Cardiac muscle cell (in vitro differentiated cells and primary cell): ENCODE measurements at regions not wholly inside any gene's neighbourhood (a gene's known extent, or its start where the extent isn't known, plus 50 kb on each side); places are given as distances from the start of the nearest gene placed in this dataset.

ENCODE experiments used
- DNase-seq, 2 donors: peaks; one replicate each; pipeline versions ENCODE4 v3.0.0 to v3.0.0-alpha.2; 2010 to 2017; ENCODE audit warnings: low read depth in 1 of 2, low spot score in 1 of 2
- H3K27ac ChIP-seq: fragments of 200-600 bp; sonication (generic); 2 replicates; pipeline ENCODE4 v1.5.1; 2016
- H3K27me3 ChIP-seq: fragments of 200-600 bp; sonication (generic); 2 replicates; pipeline ENCODE4 v1.6.0; 2016; ENCODE audit warnings: control low read depth
- H3K36me3 ChIP-seq: fragments of 200-600 bp; sonication (generic); 2 replicates; pipeline ENCODE4 v1.5.1; 2016; ENCODE audit warnings: control low read depth
- H3K4me1 ChIP-seq: fragments of 200-600 bp; sonication (generic); 2 replicates; pipeline ENCODE4 v1.8.1; 2017; ENCODE audit warnings: low read depth, mild to moderate bottlenecking, mixed run types
- H3K4me3 ChIP-seq: fragments of 200-600 bp; sonication (generic); 2 replicates; pipeline ENCODE4 v1.5.1; 2016; ENCODE audit warnings: mild to moderate bottlenecking
- H3K9me3 ChIP-seq: fragments of 200-600 bp; sonication (generic); 2 replicates; pipeline ENCODE4 v1.5.1; 2017; ENCODE audit warnings: low read depth, mild to moderate bottlenecking, control low read depth
- TF ChIP-seq, protein P1 (sequence below): IDR thresholded peaks from 2 replicates; pipeline ENCODE4 v1.5.1; 2012; ENCODE audit warnings: low read depth, mild to moderate bottlenecking, low read length

GRCh38 chr3:162670181-162670580 is 1173.6 kb downstream of the OTOL1 start:
- H3K27me3 ChIP-seq, result no peaks in the 10 kb centered on the region
- no peaks in the 10 kb centered on the region for H3K9me3 ChIP-seq
- no peaks in the 10 kb centered on the region for H3K36me3 ChIP-seq
- H3K27ac ChIP-seq, result no peak overlapping the region
- TF ChIP-seq, protein P1, sequence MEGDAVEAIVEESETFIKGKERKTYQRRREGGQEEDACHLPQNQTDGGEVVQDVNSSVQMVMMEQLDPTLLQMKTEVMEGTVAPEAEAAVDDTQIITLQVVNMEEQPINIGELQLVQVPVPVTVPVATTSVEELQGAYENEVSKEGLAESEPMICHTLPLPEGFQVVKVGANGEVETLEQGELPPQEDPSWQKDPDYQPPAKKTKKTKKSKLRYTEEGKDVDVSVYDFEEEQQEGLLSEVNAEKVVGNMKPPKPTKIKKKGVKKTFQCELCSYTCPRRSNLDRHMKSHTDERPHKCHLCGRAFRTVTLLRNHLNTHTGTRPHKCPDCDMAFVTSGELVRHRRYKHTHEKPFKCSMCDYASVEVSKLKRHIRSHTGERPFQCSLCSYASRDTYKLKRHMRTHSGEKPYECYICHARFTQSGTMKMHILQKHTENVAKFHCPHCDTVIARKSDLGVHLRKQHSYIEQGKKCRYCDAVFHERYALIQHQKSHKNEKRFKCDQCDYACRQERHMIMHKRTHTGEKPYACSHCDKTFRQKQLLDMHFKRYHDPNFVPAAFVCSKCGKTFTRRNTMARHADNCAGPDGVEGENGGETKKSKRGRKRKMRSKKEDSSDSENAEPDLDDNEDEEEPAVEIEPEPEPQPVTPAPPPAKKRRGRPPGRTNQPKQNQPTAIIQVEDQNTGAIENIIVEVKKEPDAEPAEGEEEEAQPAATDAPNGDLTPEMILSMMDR, result no peak
- peaks cover 10% of the 10 kb centered on the region for H3K4me1 ChIP-seq
- no peak overlapping the region for H3K4me3 ChIP-seq
- DNase-seq, result no peak

DNA sequence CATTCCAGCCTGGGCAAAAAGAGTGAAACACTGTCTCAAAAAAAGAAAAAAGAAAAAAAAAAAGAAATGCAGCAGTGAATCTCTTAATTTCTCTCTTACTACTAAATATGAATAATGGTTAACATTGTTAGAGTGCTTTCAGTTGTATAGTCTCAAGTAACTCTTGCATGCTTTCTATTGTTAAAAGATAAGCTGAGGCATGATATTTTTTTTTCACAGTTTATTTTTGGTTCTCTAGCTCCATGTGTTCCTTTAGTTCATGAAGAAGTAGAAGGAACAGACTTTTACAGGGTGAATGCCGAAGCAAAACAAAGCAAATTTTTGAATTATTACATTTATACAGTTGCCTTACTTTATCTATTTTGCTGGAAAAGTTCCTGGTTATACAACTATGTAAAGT is 1180.9 kb downstream of the OTOL1 start:
- Histone ChIP-seq H3K4me3 (no peak overlapping the region), H3K4me1 (peaks cover 25% of the 10 kb centered on the region), H3K27me3 (no peaks in the 10 kb centered on the region), H3K27ac (peak overlapping the region; percentile 9), H3K36me3 (no peaks in the 10 kb centered on the region), H3K9me3 (no peaks in the 10 kb centered on the region)
- no peak for DNase-seq
- TF ChIP-seq, protein P1, result no peak

- Histone ChIP-seq H3K36me3 (no peaks in the 10 kb centered on the region), H3K9me3 (no peaks in the 10 kb centered on the region), H3K4me3 (no peak overlapping the region), H3K4me1 (peaks cover 20% of the 10 kb centered on the region), H3K27me3 (no peaks in the 10 kb centered on the region), H3K27ac (no peak overlapping the region)
- no peak for DNase-seq
- TF ChIP-seq, protein P1, result no peak
These were observed 1182.3 kb downstream of the OTOL1 start for GRCh38 chr3:162678941-162679340.

DNA sequence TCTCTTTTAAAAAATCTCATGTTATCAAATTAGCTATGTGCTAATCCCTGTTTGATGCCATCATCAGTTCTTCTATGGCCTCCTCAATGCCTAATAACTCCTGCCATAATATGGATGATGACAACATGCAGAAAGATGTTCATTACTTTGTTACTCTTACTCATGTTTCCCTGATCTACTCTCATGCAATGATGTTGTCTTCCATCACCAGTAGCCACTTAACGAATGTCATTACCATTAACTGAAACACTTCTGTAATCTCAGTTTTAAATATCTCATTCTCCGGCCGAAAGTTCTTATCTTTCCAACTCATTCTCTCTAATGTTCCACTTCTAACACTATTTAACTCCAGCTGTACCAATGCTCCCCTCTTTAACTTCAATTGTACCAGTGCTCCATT is 1187.7 kb downstream of the OTOL1 start:
- H3K4me1 ChIP-seq, result no peaks in the 10 kb centered on the region
- H3K27me3 ChIP-seq, result no peaks in the 10 kb centered on the region
- DNase-seq, result peak in 1 of 2 donors; percentile 19
- TF ChIP-seq, protein P1, result no peak
- no peaks in the 10 kb centered on the region for H3K36me3 ChIP-seq
- H3K27ac ChIP-seq, result no peak overlapping the region
- no peak overlapping the region for H3K4me3 ChIP-seq
- H3K9me3 ChIP-seq, result no peaks in the 10 kb centered on the region

DNA sequence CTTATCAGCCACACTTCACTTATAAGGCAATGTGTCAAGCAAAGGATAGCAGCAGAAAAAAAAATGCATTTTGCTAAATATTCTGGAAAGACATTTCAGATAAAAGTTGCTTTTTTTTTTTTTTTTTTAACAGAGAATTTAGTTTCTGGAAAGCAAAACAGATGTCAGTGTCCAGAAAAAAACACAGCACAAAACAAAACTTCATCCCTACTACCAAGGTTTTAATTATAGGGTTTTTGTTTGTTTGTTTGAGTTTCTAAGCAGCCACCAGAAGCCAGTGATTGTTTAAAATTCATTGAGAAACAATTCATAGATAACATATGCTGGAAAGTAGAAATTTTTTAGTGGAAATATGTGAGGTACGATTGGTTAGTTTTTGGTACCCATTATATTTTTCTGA is 1202.7 kb downstream of the OTOL1 start:
- no peaks in the 10 kb centered on the region for H3K9me3 ChIP-seq
- H3K4me3 ChIP-seq, result no peak overlapping the region
- no peak overlapping the region for H3K27ac ChIP-seq
- H3K36me3 ChIP-seq, result no peaks in the 10 kb centered on the region
- no peaks in the 10 kb centered on the region for H3K27me3 ChIP-seq
- TF ChIP-seq, protein P1, result no peak
- DNase-seq, result no peak
- H3K4me1 ChIP-seq, result no peaks in the 10 kb centered on the region

DNA sequence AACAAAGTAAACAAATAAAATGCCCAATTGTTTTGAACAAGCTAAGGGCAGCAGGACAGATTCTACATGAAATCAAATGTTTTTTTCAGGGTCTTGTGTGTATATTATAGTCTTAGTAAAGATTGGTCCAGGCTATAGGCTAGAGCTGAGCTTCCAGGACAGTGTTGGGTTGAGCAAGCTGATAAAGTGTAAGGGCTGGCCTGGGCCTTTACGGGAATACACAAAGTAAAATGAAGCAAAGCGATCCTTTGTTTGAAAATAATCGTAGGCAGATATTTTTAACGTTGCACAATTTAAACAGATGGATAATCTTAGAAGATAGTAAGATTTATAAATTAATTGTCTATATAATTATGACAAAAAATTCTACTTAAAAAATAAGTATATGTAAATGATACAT is 1204.6 kb downstream of the OTOL1 start:
- no peak for DNase-seq
- Histone ChIP-seq H3K27me3 (no peaks in the 10 kb centered on the region), H3K36me3 (no peaks in the 10 kb centered on the region), H3K4me1 (peaks cover 5% of the 10 kb centered on the region), H3K27ac (no peak overlapping the region), H3K4me3 (no peak overlapping the region), H3K9me3 (no peaks in the 10 kb centered on the region)
- TF ChIP-seq, protein P1, result no peak
